Nephron progenitor cell (in vitro differentiated cells): ENCODE measurements at regions not wholly inside any gene's neighbourhood (a gene's known extent, or its start where the extent isn't known, plus 50 kb on each side); places are given as distances from the start of the nearest gene placed in this dataset.

Source experiments
- DNase-seq: peaks from one replicate; pipeline ENCODE4 v3.0.0; 2021
- H3K27ac Mint-ChIP-seq: 2 replicates; pipeline ENCODE4 v1.8.0; 2021; ENCODE audit warnings: mild to moderate bottlenecking, moderate library complexity, mixed read lengths
- H3K27me3 Mint-ChIP-seq: 2 replicates; pipeline ENCODE4 v1.8.0; 2021; ENCODE audit warnings: mild to moderate bottlenecking, low read depth, mixed read lengths; ENCODE audit not compliant: poor library complexity
- H3K36me3 Mint-ChIP-seq: 2 replicates; pipeline ENCODE4 v1.8.0; 2021; ENCODE audit warnings: low read depth, mixed read lengths
- H3K4me1 Mint-ChIP-seq: 2 replicates; pipeline ENCODE4 v1.8.0; 2021; ENCODE audit warnings: mixed read lengths
- H3K4me3 Mint-ChIP-seq: 2 replicates; pipeline ENCODE4 v1.8.0; 2021; ENCODE audit warnings: mild to moderate bottlenecking, moderate library complexity, mixed read lengths
- H3K9me3 Mint-ChIP-seq: 2 replicates; pipeline ENCODE4 v1.8.0; 2021; ENCODE audit warnings: mild to moderate bottlenecking, moderate library complexity, mixed read lengths
- CTCF ChIP-seq: fragments of 200-600 bp; sonication (generic); IDR thresholded peaks from 2 replicates; pipeline ENCODE4 v1.5.0; 2021; ENCODE audit warnings: antibody characterized with exemption

DNA sequence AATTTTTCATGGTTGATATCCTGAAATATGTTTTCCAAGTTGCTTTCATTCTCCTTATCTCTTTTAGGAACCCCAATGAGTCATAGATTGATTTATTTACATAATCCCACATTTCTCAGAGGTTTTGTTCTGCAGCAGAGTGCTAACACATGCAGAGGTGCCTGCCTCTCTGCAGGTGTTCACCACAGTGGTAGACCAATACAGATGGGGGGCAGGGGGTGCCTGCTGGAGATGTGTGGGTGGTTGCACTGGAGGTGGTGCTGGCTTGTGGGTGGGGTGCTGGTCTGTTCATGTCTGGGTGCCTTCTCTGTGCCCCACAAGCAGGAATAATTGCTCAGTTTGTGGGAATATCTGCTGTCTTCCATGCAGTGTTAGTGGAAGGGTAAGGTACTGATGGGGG is 131.1 kb downstream of the JRKL start:
- H3K27me3 Mint-ChIP-seq, result peaks cover 7% of the 10 kb centered on the region
- H3K9me3 Mint-ChIP-seq, result peaks cover 46% of the 10 kb centered on the region
- no peak for DNase-seq
- H3K4me3 Mint-ChIP-seq, result no peak overlapping the region
- no peaks in the 10 kb centered on the region for H3K4me1 Mint-ChIP-seq
- TF ChIP-seq CTCF, result no peak
- H3K27ac Mint-ChIP-seq, result no peak overlapping the region
- peaks cover 13% of the 10 kb centered on the region for H3K36me3 Mint-ChIP-seq

GRCh38 chr11:96523656-96524055 is 133.8 kb downstream of the JRKL start:
- H3K4me1 Mint-ChIP-seq, result no peaks in the 10 kb centered on the region
- TF ChIP-seq CTCF, result no peak
- H3K27me3 Mint-ChIP-seq, result no peaks in the 10 kb centered on the region
- peaks cover 13% of the 10 kb centered on the region for H3K36me3 Mint-ChIP-seq
- DNase-seq, result no peak
- no peak overlapping the region for H3K4me3 Mint-ChIP-seq
- no peak overlapping the region for H3K27ac Mint-ChIP-seq
- peaks cover 39% of the 10 kb centered on the region for H3K9me3 Mint-ChIP-seq

DNA sequence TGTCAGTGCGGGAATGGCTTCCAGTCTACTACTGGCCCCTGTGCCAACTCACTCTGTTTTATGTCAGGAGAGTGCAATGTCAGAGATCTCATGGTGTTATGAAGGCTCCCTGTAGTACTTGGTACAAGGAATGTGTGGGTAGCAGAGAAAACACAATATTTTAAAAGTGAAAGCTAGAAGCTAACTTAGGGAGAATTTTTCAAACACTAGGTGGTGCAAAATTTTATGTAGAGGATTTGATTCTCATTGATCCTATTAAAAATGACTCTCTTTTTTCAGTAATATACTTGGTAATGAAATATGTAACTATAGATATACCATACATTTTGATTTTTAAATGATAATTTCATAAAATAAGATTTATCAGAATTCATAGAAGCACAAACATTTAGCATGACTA is 134.7 kb downstream of the JRKL start:
- no peak for DNase-seq
- Mint-ChIP-seq H3K27me3 (no peaks in the 10 kb centered on the region), H3K27ac (no peak overlapping the region), H3K4me3 (no peak overlapping the region), H3K4me1 (no peaks in the 10 kb centered on the region), H3K36me3 (peaks cover 12% of the 10 kb centered on the region), H3K9me3 (peaks cover 40% of the 10 kb centered on the region)
- no peak for TF ChIP-seq CTCF

DNA sequence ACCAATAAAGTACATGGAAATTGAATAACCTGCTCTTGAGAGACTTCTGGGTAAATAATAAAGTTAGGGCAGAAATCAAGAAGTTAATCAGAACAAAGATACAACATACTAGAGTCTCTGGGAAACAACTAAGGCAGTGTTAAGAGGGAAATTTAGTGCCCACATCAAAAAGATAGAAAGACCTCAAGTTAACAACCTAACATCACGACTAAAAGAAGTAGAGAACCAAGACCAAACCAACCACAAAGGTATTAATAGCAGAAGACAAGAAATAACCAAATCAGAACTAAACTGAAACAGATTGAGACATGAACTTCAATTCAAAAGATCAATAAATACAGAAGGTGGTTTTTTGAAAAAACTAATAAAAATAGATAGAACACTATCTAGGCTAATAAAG is 140.7 kb downstream of the JRKL start:
- Mint-ChIP-seq H3K36me3 (no peaks in the 10 kb centered on the region), H3K4me3 (no peak overlapping the region), H3K27ac (no peak overlapping the region), H3K4me1 (no peaks in the 10 kb centered on the region), H3K27me3 (peaks cover 3% of the 10 kb centered on the region), H3K9me3 (peaks cover 41% of the 10 kb centered on the region)
- DNase-seq, result no peak
- TF ChIP-seq CTCF, result no peak

DNA sequence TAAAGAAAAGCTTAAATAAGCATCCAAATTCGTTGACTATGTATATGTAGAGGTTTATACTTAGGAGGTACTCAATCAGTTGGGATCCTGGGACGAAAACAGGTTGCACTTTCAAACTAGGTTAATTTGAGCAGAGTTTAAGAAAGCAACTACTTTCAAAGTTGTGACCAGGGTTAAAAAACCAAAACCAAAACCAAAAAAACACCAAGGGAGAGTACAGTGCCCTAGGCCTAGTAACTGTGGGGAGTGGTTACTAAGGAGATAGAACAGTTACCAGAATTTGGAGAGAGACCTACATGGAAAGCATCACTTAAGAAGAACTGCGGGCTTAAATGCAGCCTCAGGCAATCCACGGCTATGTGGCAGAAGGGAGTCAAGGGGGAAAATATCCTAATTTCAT is 148.3 kb downstream of the JRKL start:
- no peaks in the 10 kb centered on the region for H3K36me3 Mint-ChIP-seq
- H3K4me3 Mint-ChIP-seq, result no peak overlapping the region
- peaks cover 16% of the 10 kb centered on the region for H3K9me3 Mint-ChIP-seq
- peaks cover 3% of the 10 kb centered on the region for H3K27me3 Mint-ChIP-seq
- no peak for TF ChIP-seq CTCF
- no peak for DNase-seq
- no peaks in the 10 kb centered on the region for H3K4me1 Mint-ChIP-seq
- no peak overlapping the region for H3K27ac Mint-ChIP-seq

DNA sequence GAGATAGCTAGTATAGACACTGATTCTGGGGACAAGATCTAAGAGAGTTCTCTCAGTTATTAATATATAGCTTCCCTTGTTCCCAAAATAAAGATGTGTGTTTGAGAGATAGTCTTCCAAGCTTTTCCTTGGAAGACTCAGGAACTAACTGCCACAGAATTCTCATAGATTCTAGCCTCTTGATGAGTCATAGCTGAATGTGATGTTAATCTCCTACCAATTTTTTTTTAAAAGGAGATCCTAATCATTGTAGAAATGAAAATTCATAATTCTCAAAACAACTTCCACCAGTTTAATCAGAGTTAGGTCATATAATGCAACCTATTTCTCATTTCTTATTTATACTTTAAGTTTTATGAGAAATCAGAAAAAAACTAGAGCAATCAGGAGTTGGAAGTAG is 148.8 kb downstream of the JRKL start:
- Mint-ChIP-seq H3K36me3 (no peaks in the 10 kb centered on the region), H3K27ac (no peak overlapping the region), H3K4me3 (no peak overlapping the region), H3K4me1 (no peaks in the 10 kb centered on the region), H3K9me3 (peaks cover 16% of the 10 kb centered on the region), H3K27me3 (no peaks in the 10 kb centered on the region)
- no peak for TF ChIP-seq CTCF
- no peak for DNase-seq
